GM18868 (cell line): ENCODE measurements at regions not wholly inside any gene's neighbourhood (a gene's known extent, or its start where the extent isn't known, plus 50 kb on each side); places are given as distances from the start of the nearest gene placed in this dataset.

Experiments used
- ATAC-seq: cut with Tn5 transposase; IDR thresholded peaks from one replicate; pipeline ENCODE4 v1.9.1; 2021; ENCODE audit warnings: mild to moderate bottlenecking, moderate library complexity; ENCODE audit not compliant: unreplicated experiment

- ATAC-seq, result no peak
These were observed 109.2 kb upstream of the SMIM23 start for GRCh38 chr5:171676286-171676944.

- no peak for ATAC-seq
These were observed 107.0 kb upstream of the SMIM23 start for GRCh38 chr5:171678646-171679045.

- no peak for ATAC-seq
These were observed 105.1 kb upstream of the SMIM23 start for GRCh38 chr5:171680485-171680884.

GRCh38 chr5:171681061-171681460, 104.6 kb upstream of the SMIM23 start:
- no peak for ATAC-seq

- no peak for ATAC-seq
These were observed 103.9 kb upstream of the SMIM23 start for GRCh38 chr5:171681677-171682076.

- no peak for ATAC-seq
These were observed 102.8 kb upstream of the SMIM23 start for GRCh38 chr5:171682801-171683200.

GRCh38 chr5:171684169-171684568, 101.4 kb upstream of the SMIM23 start:
- no peak for ATAC-seq

- no peak for ATAC-seq
These were observed 96.7 kb upstream of the SMIM23 start for GRCh38 chr5:171688696-171689495.

- ATAC-seq, result no peak
These were observed 95.7 kb upstream of the SMIM23 start for GRCh38 chr5:171689853-171690417.

GRCh38 chr5:171692107-171692506, 93.5 kb upstream of the SMIM23 start:
- no peak for ATAC-seq

GRCh38 chr5:171692936-171693335, 92.7 kb upstream of the SMIM23 start:
- ATAC-seq, result no peak

GRCh38 chr5:171693412-171693811, 92.2 kb upstream of the SMIM23 start:
- no peak for ATAC-seq

- ATAC-seq, result no peak
These were observed 89.8 kb upstream of the SMIM23 start for GRCh38 chr5:171695804-171696203.

GRCh38 chr5:171697221-171698102, 88.2 kb upstream of the SMIM23 start:
- no peak for ATAC-seq

- ATAC-seq, result no peak
These were observed 85.2 kb upstream of the SMIM23 start for GRCh38 chr5:171700318-171700912.

- ATAC-seq, result no peak
These were observed 84.5 kb upstream of the SMIM23 start for GRCh38 chr5:171701100-171701541.

- ATAC-seq, result no peak
These were observed 83.4 kb upstream of the SMIM23 start for GRCh38 chr5:171702135-171702770.

GRCh38 chr5:171703146-171703545, 82.5 kb upstream of the SMIM23 start:
- ATAC-seq, result no peak

- ATAC-seq, result no peak
These were observed 80.6 kb upstream of the SMIM23 start for GRCh38 chr5:171705036-171705435.

GRCh38 chr5:171705830-171706468, 79.7 kb upstream of the SMIM23 start:
- no peak for ATAC-seq
